Liver (tissue), 8 donors: ENCODE measurements at regions not wholly inside any gene's neighbourhood (a gene's known extent, or its start where the extent isn't known, plus 50 kb on each side); places are given as distances from the start of the nearest gene placed in this dataset.

ENCODE experiments used
- DNase-seq: peaks from one replicate; pipeline ENCODE4 v3.0.0-alpha.2; 2017; ENCODE audit warnings: low spot score
- H3K27ac ChIP-seq, 2 donors: one replicate each; pipeline ENCODE4 v1.7.0; 2013; ENCODE audit warnings: inconsistent platforms in 2 of 2, low read length in 2 of 2, control low read depth in 1 of 2, low read depth in 1 of 2, mild to moderate bottlenecking in 1 of 2
- H3K27me3 ChIP-seq, 4 donors: one replicate each; pipeline versions ENCODE4 v1.6.1 to v1.7.0; 2013; ENCODE audit warnings: low read length in 3 of 4, inconsistent platforms in 1 of 4, mild to moderate bottlenecking in 1 of 4, moderate library complexity in 1 of 4; ENCODE audit not compliant: control insufficient read depth in 4 of 4, insufficient read depth in 4 of 4
- H3K36me3 ChIP-seq, 4 donors: one replicate each; pipeline versions ENCODE4 v1.6.1 to v1.7.0; 2013; ENCODE audit warnings: low read length in 3 of 4, mild to moderate bottlenecking in 3 of 4, low read depth in 1 of 4, moderate library complexity in 1 of 4; ENCODE audit not compliant: control insufficient read depth in 4 of 4, insufficient read depth in 3 of 4
- H3K4me1 ChIP-seq, 4 donors: one replicate each; pipeline versions ENCODE4 v1.6.1 to v1.7.0; 2013; ENCODE audit warnings: low read length in 3 of 4, mild to moderate bottlenecking in 3 of 4, moderate library complexity in 1 of 4; ENCODE audit not compliant: control insufficient read depth in 4 of 4, insufficient read depth in 4 of 4
- H3K4me3 ChIP-seq, 3 donors: one replicate each; pipeline versions ENCODE4 v1.6.1 to v1.7.0; 2013; ENCODE audit warnings: low read length in 3 of 3, control low read depth in 1 of 3, low read depth in 1 of 3, mild to moderate bottlenecking in 1 of 3
- H3K9ac ChIP-seq, 2 donors: one replicate each; pipeline ENCODE4 v1.7.0; 2013; ENCODE audit warnings: low read length in 2 of 2, mild to moderate bottlenecking in 2 of 2, moderate library complexity in 2 of 2, control low read depth in 1 of 2, low read depth in 1 of 2
- H3K9me3 ChIP-seq, 4 donors: one replicate each; pipeline versions ENCODE4 v1.6.1 to v1.7.0; 2013; ENCODE audit warnings: low read length in 3 of 4; ENCODE audit not compliant: control insufficient read depth in 4 of 4
- EGR1 ChIP-seq, 2 donors: IDR thresholded peaks; 2 replicates each; pipeline ENCODE4 v1.6.1; 2016 to 2018; ENCODE audit warnings: antibody characterized with exemption in 2 of 2, low read depth in 2 of 2
- FOXA1 ChIP-seq: IDR thresholded peaks from 2 replicates; pipeline ENCODE4 v1.6.1; 2016; ENCODE audit warnings: antibody characterized with exemption
- FOXA2 ChIP-seq: IDR thresholded peaks from 2 replicates; pipeline ENCODE4 v1.6.1; 2016; ENCODE audit warnings: antibody characterized with exemption
- GABPA ChIP-seq, 2 donors: IDR thresholded peaks in 1 of 2; conservative IDR thresholded peaks in 1 of 2; 2 replicates each; pipeline ENCODE4 v1.6.1; 2016; ENCODE audit warnings: antibody characterized with exemption in 2 of 2, mild to moderate bottlenecking in 1 of 2, moderate library complexity in 1 of 2
- HNF4A ChIP-seq, 2 donors: conservative IDR thresholded peaks; 2 replicates each; pipeline ENCODE4 v1.6.1; 2016; ENCODE audit warnings: antibody characterized with exemption in 2 of 2, mild to moderate bottlenecking in 2 of 2
- HNF4G ChIP-seq: IDR thresholded peaks from 2 replicates; pipeline ENCODE4 v1.6.1; 2016; ENCODE audit warnings: antibody characterized with exemption
- JUND ChIP-seq, 2 donors: IDR thresholded peaks; 2 replicates each; pipeline ENCODE4 v1.6.1; 2016; ENCODE audit warnings: antibody characterized with exemption in 2 of 2
- NR2F2 ChIP-seq: IDR thresholded peaks from 2 replicates; pipeline ENCODE4 v1.6.1; 2016; ENCODE audit warnings: antibody characterized with exemption
- RAD21 ChIP-seq, 2 donors: IDR thresholded peaks; 2 replicates each; pipeline ENCODE4 v1.6.1; 2016; ENCODE audit warnings: antibody characterized with exemption in 2 of 2, mild to moderate bottlenecking in 2 of 2
- RXRA ChIP-seq, 2 donors: IDR thresholded peaks; 2 replicates each; pipeline ENCODE4 v1.6.1; 2017 to 2018; ENCODE audit warnings: antibody characterized with exemption in 2 of 2, mild to moderate bottlenecking in 1 of 2
- SP1 ChIP-seq: IDR thresholded peaks from 2 replicates; pipeline ENCODE4 v1.6.1; 2018; ENCODE audit warnings: antibody characterized with exemption, mild to moderate bottlenecking
- TAF1 ChIP-seq: conservative IDR thresholded peaks from 2 replicates; pipeline ENCODE4 v1.6.1; 2016; ENCODE audit warnings: antibody characterized with exemption, mild to moderate bottlenecking
- YY1 ChIP-seq: IDR thresholded peaks from 2 replicates; pipeline ENCODE4 v1.6.1; 2016; ENCODE audit warnings: antibody characterized with exemption, mild to moderate bottlenecking
- WGBS: extraction: QIAGEN DNeasy Blood & Tissue Kit; methylation state at CpG from one replicate; pipeline ENCODE4 v1.1.7; 2013; 5-methylcytosine and 5-hydroxymethylcytosine counted together
- TF ChIP-seq, protein P1 (sequence below): IDR thresholded peaks from 2 replicates; pipeline ENCODE4 v1.6.1; 2016; ENCODE audit warnings: antibody characterized with exemption
- TF ChIP-seq, protein P2 (sequence below): IDR thresholded peaks from 2 replicates; pipeline ENCODE4 v1.6.1; 2016; ENCODE audit warnings: antibody characterized with exemption
- TF ChIP-seq, protein P3 (sequence below): fragments of 150-350 bp; IDR thresholded peaks from 2 replicates; pipeline ENCODE4 v1.5.1; 2017; ENCODE audit warnings: improper control_type of control experiment, low read depth, low read length; ENCODE audit not compliant: missing input control
- TF ChIP-seq, protein P4 (sequence below): IDR thresholded peaks from 2 replicates; pipeline ENCODE4 v1.6.1; 2016; ENCODE audit warnings: antibody characterized with exemption, mild to moderate bottlenecking
- TF ChIP-seq, protein P5 (sequence below): IDR thresholded peaks from 2 replicates; pipeline ENCODE4 v1.6.1; 2016; ENCODE audit warnings: antibody characterized with exemption
- donor health status: healthy.
- donor health status: healthy.
- donor health status: healthy.
- donor health status: healthy.
- donor health status: healthy.

DNA sequence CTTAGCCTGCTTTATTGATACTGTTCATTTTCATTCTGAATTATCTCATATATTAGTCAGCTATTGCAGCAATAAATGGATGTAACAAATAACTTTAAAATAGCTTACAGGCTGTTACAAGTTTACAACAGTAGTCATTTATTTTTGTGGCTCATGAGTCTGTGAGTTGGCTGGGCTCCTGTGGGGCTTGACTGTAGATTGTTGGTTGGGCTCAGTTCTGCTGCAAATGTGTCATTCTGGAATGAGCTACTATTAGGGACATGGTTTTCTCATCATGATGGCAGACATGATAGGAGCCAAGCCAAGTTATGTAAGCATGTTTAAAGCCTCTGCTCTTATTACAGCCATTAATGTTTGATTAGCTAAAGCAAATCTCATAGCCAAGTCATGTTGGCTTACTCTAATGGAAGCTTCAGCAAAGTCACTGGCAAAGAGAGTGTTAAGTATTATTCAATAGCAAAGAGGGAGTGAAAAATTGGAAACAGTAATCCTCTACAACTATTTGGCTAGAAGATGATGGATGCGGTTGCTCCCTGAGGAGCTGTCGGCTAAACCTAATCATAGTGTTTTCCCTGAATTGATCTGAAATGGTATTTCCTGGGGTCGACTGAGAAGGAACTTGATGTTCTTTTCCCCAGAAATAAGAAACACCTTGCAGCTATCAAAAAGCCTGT, 391.3 kb downstream of the TDRD3 start:
- H3K27ac ChIP-seq, result no peak overlapping the region
- H3K9me3 ChIP-seq, result no peaks in the 10 kb centered on the region
- DNase-seq, result no peak
- TF ChIP-seq FOXA1, result no peak
- TF ChIP-seq TAF1, result no peak
- TF ChIP-seq, protein P1, sequence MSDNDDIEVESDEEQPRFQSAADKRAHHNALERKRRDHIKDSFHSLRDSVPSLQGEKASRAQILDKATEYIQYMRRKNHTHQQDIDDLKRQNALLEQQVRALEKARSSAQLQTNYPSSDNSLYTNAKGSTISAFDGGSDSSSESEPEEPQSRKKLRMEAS, result no peak
- no peak for TF ChIP-seq GABPA (IDR thresholded peaks at IDR 0.05 in 1 of 2, conservative IDR thresholded peaks at IDR 0.05 in 1 of 2)
- TF ChIP-seq, protein P2, sequence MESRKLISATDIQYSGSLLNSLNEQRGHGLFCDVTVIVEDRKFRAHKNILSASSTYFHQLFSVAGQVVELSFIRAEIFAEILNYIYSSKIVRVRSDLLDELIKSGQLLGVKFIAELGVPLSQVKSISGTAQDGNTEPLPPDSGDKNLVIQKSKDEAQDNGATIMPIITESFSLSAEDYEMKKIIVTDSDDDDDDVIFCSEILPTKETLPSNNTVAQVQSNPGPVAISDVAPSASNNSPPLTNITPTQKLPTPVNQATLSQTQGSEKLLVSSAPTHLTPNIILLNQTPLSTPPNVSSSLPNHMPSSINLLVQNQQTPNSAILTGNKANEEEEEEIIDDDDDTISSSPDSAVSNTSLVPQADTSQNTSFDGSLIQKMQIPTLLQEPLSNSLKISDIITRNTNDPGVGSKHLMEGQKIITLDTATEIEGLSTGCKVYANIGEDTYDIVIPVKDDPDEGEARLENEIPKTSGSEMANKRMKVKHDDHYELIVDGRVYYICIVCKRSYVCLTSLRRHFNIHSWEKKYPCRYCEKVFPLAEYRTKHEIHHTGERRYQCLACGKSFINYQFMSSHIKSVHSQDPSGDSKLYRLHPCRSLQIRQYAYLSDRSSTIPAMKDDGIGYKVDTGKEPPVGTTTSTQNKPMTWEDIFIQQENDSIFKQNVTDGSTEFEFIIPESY, result no peak
- no peak for TF ChIP-seq HNF4A (conservative IDR thresholded peaks at IDR 0.05)
- no peak for TF ChIP-seq HNF4G
- no peak for TF ChIP-seq YY1
- TF ChIP-seq, protein P3, sequence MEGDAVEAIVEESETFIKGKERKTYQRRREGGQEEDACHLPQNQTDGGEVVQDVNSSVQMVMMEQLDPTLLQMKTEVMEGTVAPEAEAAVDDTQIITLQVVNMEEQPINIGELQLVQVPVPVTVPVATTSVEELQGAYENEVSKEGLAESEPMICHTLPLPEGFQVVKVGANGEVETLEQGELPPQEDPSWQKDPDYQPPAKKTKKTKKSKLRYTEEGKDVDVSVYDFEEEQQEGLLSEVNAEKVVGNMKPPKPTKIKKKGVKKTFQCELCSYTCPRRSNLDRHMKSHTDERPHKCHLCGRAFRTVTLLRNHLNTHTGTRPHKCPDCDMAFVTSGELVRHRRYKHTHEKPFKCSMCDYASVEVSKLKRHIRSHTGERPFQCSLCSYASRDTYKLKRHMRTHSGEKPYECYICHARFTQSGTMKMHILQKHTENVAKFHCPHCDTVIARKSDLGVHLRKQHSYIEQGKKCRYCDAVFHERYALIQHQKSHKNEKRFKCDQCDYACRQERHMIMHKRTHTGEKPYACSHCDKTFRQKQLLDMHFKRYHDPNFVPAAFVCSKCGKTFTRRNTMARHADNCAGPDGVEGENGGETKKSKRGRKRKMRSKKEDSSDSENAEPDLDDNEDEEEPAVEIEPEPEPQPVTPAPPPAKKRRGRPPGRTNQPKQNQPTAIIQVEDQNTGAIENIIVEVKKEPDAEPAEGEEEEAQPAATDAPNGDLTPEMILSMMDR, result no peak
- TF ChIP-seq FOXA2, result no peak
- no peak for TF ChIP-seq NR2F2
- TF ChIP-seq, protein P4, sequence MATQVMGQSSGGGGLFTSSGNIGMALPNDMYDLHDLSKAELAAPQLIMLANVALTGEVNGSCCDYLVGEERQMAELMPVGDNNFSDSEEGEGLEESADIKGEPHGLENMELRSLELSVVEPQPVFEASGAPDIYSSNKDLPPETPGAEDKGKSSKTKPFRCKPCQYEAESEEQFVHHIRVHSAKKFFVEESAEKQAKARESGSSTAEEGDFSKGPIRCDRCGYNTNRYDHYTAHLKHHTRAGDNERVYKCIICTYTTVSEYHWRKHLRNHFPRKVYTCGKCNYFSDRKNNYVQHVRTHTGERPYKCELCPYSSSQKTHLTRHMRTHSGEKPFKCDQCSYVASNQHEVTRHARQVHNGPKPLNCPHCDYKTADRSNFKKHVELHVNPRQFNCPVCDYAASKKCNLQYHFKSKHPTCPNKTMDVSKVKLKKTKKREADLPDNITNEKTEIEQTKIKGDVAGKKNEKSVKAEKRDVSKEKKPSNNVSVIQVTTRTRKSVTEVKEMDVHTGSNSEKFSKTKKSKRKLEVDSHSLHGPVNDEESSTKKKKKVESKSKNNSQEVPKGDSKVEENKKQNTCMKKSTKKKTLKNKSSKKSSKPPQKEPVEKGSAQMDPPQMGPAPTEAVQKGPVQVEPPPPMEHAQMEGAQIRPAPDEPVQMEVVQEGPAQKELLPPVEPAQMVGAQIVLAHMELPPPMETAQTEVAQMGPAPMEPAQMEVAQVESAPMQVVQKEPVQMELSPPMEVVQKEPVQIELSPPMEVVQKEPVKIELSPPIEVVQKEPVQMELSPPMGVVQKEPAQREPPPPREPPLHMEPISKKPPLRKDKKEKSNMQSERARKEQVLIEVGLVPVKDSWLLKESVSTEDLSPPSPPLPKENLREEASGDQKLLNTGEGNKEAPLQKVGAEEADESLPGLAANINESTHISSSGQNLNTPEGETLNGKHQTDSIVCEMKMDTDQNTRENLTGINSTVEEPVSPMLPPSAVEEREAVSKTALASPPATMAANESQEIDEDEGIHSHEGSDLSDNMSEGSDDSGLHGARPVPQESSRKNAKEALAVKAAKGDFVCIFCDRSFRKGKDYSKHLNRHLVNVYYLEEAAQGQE, result no peak
- no peak for TF ChIP-seq RAD21 (IDR thresholded peaks at IDR 0.05)
- no peak for TF ChIP-seq JUND (IDR thresholded peaks at IDR 0.05)
- no peak for TF ChIP-seq RXRA (IDR thresholded peaks at IDR 0.05)
- TF ChIP-seq EGR1 (IDR thresholded peaks at IDR 0.05; ENCODE audit: low read depth in 2 of 2), result no peak
- TF ChIP-seq, protein P5, sequence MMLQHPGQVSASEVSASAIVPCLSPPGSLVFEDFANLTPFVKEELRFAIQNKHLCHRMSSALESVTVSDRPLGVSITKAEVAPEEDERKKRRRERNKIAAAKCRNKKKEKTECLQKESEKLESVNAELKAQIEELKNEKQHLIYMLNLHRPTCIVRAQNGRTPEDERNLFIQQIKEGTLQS, result no peak
- TF ChIP-seq SP1, result no peak
- 75% methylated on average over 3 of the region's 3 CpGs for WGBS
- no peaks in the 10 kb centered on the region for H3K36me3 ChIP-seq
- H3K4me3 ChIP-seq, result no peak overlapping the region
- no peaks in the 10 kb centered on the region for H3K4me1 ChIP-seq
- no peak overlapping the region for H3K9ac ChIP-seq
- no peaks in the 10 kb centered on the region for H3K27me3 ChIP-seq
